BJ (cell line): ENCODE measurements at regions not wholly inside any gene's neighbourhood (a gene's known extent, or its start where the extent isn't known, plus 50 kb on each side); places are given as distances from the start of the nearest gene placed in this dataset.

Experiments used
- CTCF ChIA-PET: fragments of 350-600 bp; formaldehyde crosslinking; extraction: SDS; loops from one replicate; lab custom pipeline; 2021; ENCODE audit warnings: antibody characterized with exemption, inconsistent platforms; lab: Yijun Ruan, JAX
- POLR2A ChIA-PET: fragments of 300-600 bp; sonication (Branson Sonifier 250); formaldehyde crosslinking; extraction: SDS; loops from one replicate; lab custom pipeline; 2021; ENCODE audit warnings: antibody characterized with exemption; lab: Charles Lee
- DNase-seq: peaks from one replicate; pipeline ENCODE4 v3.0.0-alpha.2; 2011; ENCODE audit warnings: low read depth
- H3K27me3 ChIP-seq: 2 replicates; pipeline ENCODE4 v1.6.0; 2011; ENCODE audit warnings: low read length; ENCODE audit not compliant: control insufficient read depth, insufficient read depth
- H3K36me3 ChIP-seq: 2 replicates; pipeline ENCODE4 v1.5.1; 2011; ENCODE audit warnings: low read length; ENCODE audit not compliant: control insufficient read depth, insufficient read depth
- H3K4me3 ChIP-seq: 2 replicates; pipeline ENCODE4 v1.5.1; 2011; ENCODE audit warnings: low read depth, mild to moderate bottlenecking, control low read depth, low read length
- TF ChIP-seq, protein P1 (sequence below): IDR thresholded peaks from 2 replicates; pipeline ENCODE4 v1.5.1; 2011; ENCODE audit warnings: low read depth, mild to moderate bottlenecking, control low read depth, inconsistent platforms, low read length, moderate library complexity; ENCODE audit not compliant: insufficient read depth

DNA sequence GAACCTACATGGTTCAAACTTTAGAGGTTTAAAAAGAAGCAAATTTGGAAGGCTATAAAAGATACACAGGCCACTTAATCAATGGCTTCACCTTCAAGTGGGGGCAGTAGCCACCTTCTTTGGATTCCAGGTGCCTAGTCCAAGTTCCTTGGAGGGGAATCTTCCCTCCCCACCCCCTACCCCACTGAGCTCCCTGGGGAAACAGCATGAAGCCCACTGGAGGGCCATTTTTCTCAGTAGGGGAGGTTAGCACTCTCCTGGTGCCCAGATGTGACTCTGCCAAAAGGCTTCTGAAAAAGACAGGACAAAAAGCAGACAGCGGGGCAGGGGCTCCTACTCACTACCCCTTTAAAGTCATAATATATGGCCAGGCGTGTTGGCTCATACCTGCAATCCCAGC is 93.9 kb downstream of the KCTD15 start:
- H3K27me3 ChIP-seq = no peaks in the 10 kb centered on the region
- no peak overlapping the region for H3K4me3 ChIP-seq
- H3K36me3 ChIP-seq = no peaks in the 10 kb centered on the region
- no peak for DNase-seq
- ChIA-PET POLR2A (no interaction called here), CTCF (interaction anchor here (1.5 kb wide), 1 partner anchor 12 kb away, joined by 4 read pairs; no protein-coding TSS in a partner anchor)
- TF ChIP-seq, protein P1, sequence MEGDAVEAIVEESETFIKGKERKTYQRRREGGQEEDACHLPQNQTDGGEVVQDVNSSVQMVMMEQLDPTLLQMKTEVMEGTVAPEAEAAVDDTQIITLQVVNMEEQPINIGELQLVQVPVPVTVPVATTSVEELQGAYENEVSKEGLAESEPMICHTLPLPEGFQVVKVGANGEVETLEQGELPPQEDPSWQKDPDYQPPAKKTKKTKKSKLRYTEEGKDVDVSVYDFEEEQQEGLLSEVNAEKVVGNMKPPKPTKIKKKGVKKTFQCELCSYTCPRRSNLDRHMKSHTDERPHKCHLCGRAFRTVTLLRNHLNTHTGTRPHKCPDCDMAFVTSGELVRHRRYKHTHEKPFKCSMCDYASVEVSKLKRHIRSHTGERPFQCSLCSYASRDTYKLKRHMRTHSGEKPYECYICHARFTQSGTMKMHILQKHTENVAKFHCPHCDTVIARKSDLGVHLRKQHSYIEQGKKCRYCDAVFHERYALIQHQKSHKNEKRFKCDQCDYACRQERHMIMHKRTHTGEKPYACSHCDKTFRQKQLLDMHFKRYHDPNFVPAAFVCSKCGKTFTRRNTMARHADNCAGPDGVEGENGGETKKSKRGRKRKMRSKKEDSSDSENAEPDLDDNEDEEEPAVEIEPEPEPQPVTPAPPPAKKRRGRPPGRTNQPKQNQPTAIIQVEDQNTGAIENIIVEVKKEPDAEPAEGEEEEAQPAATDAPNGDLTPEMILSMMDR = no peak

DNA sequence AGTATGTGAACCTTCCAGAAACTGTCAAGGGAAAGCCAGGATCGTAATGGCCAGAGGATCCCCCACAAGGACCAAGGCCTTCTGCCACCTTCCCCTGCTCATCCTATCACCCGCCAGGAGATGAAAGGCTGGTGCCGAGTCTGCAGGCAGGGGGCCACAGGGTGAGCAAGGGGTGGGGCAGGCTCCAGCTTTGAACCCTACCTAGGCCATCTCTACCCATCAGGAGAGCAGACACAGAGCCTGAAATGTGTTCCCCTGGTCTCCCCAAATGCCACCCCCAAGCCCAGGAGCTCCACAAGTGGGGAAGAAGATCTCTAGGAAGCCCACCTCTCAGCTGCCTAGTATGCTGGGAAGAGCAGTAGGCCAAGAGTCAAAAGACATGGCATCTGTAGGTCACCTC is 95.1 kb downstream of the KCTD15 start:
- no peak for DNase-seq
- POLR2A ChIA-PET = no interaction called here
- H3K4me3 ChIP-seq = no peak overlapping the region
- no peaks in the 10 kb centered on the region for H3K27me3 ChIP-seq
- no peaks in the 10 kb centered on the region for H3K36me3 ChIP-seq
- TF ChIP-seq, protein P1 = no peak
- CTCF ChIA-PET = no interaction called here

DNA sequence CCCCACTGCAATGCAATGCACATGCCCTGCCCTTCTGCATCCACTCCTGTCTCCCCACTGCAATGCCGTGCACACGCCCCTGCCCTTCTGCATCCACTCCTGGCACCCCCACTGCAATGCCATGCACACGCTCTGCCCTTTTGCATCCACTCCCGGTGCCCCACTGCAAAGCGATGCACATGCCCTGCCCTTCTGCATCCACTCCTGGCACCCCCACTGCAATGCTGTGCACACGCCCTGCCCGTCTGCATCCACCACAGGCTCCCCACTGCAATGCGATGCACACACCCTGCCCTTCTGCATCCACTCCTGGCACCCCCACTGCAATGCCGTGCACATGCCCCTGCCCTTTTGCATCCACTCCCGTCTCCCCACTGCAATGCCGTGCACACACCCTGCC is 98.1 kb downstream of the KCTD15 start:
- ChIA-PET CTCF (no interaction called here), POLR2A (no interaction called here)
- Histone ChIP-seq H3K27me3 (no peaks in the 10 kb centered on the region), H3K36me3 (no peaks in the 10 kb centered on the region), H3K4me3 (no peak overlapping the region)
- TF ChIP-seq, protein P1 = no peak
- DNase-seq = no peak

DNA sequence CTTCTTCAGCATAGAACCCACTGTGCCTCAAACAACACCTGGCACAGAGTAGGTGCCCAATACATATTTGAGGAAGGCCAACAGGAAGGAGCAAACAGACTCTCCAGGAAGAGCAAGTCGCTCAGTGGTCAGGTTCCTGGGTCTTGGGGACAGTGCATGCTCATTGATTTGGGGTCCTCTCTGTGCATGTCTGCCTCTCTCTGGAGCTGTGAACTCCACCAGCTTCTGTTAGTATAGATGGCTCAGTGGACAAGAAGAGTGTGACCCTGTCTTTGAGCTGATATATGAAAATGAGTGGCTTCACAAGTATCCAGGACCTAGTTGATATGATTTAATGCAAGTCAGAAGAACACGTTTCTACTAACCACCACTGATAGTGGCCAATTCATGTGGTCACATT is 98.7 kb downstream of the KCTD15 start:
- ChIA-PET CTCF (no interaction called here), POLR2A (no interaction called here)
- DNase-seq = no peak
- H3K4me3 ChIP-seq = no peak overlapping the region
- no peaks in the 10 kb centered on the region for H3K36me3 ChIP-seq
- no peaks in the 10 kb centered on the region for H3K27me3 ChIP-seq
- TF ChIP-seq, protein P1 = no peak

DNA sequence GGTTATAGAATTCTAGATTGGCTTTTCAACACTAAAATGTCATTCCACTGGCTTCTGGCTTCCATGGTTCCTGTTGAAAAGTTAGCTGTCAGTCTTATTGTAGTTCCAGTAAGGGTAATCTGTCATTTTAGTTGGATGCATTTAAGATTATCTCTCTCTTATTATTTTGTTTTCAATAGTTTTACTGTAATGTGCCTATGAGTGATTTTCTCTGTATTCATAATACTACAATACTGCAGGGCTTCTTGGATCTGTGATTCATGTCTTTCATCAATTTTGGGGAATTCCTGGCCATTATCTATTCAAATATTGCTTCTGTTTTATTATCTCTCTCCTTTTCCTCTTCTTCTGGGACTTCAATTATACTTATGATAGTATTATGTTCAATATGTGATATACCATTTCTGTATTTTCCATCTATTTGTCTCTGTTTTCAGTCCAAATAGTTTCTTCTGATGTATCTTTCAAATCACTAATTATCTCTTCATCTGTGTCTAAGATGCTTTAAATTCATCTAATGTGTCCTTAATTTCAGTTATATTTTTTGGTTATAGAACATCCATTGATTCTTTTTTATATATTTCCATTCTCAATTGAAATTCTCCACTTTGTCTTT is 101.5 kb downstream of the KCTD15 start:
- ChIA-PET CTCF (no interaction called here), POLR2A (no interaction called here)
- TF ChIP-seq, protein P1 = no peak
- no peak for DNase-seq
- H3K4me3 ChIP-seq = no peak overlapping the region
- H3K36me3 ChIP-seq = no peaks in the 10 kb centered on the region
- no peaks in the 10 kb centered on the region for H3K27me3 ChIP-seq
